HepG2 (cell line): ENCODE measurements at regions not wholly inside any gene's neighbourhood (a gene's known extent, or its start where the extent isn't known, plus 50 kb on each side); places are given as distances from the start of the nearest gene placed in this dataset.

Source experiments
- ATAC-seq: fragments of 200-7000 bp; cut with Tn5 transposase; 3 replicates; pipeline ENCODE4 v1.9.1; 2020; ENCODE audit warnings: mild to moderate bottlenecking, moderate library complexity
- BruUV-seq: library from RNA; stranded (reverse); fragments of 400-500 nt; replicated peaks from 2 replicates; lab custom pipeline; 2021; lab: Mats Ljungman, UMichigan
- CTCF ChIA-PET: fragments of 300-600 bp; formaldehyde crosslinking; extraction: SDS; loops from one replicate; lab custom pipeline; 2021; ENCODE audit warnings: low total read pairs, inconsistent platforms, low intra/inter-chr PET ratio; lab: Yijun Ruan, JAX
- POLR2A ChIA-PET: fragments of 350-600 bp; sonication (Branson Sonifier 250); formaldehyde crosslinking; loops from one replicate; lab custom pipeline; 2020; ENCODE audit warnings: antibody characterized with exemption, inconsistent platforms; lab: Yijun Ruan, JAX
- DNase-seq: peaks from one replicate; pipeline ENCODE4 v3.0.0-alpha.2; 2015; ENCODE audit warnings: low spot score
- FAIRE-seq: peaks from 3 replicates; lab custom pipeline; 2011; peaks lifted over from hg19 to GRCh38; lab: Jason Lieb, UNC
- H2AFZ ChIP-seq: one replicate; pipeline ENCODE4 v1.6.1; 2011; ENCODE audit warnings: low read length, inconsistent platforms
- H3K27ac ChIP-seq: fragments of 300-600 bp; 3 replicates; pipeline ENCODE4 v1.8.0; 2011; ENCODE audit warnings: mixed run types, mild to moderate bottlenecking, mixed read lengths, low read length, inconsistent platforms; ENCODE audit not compliant: insufficient read depth; ENCODE audit errors: extremely low read length
- H3K27me3 ChIP-seq, 2 experiments: fragments of 200-600 bp in 1 of 2; 2 replicates in 1 of 2; 3 replicates in 1 of 2; pipeline versions ENCODE4 v1.6.0 to v1.8.0; 2011; ENCODE audit warnings: low read length in 2 of 2, mild to moderate bottlenecking in 2 of 2, moderate library complexity in 2 of 2, inconsistent platforms in 1 of 2; ENCODE audit not compliant: insufficient read depth in 2 of 2, control insufficient read depth in 1 of 2
- H3K36me3 ChIP-seq, 2 experiments: fragments of 200-600 bp in 1 of 2; replicated peaks in 1 of 2; 2 replicates in 1 of 2; 3 replicates in 1 of 2; pipeline versions ENCODE4 v1.5.1 to v1.8.0; 2011; ENCODE audit warnings: low read length in 2 of 2, inconsistent platforms in 1 of 2; ENCODE audit not compliant: insufficient read depth in 2 of 2, control insufficient read depth in 1 of 2
- H3K4me1 ChIP-seq: 2 replicates; pipeline ENCODE4 v1.5.1; 2012; ENCODE audit warnings: low read length, inconsistent platforms; ENCODE audit not compliant: insufficient read depth
- H3K4me2 ChIP-seq: 2 replicates; pipeline ENCODE4 v1.6.0; 2011; ENCODE audit warnings: low read depth, low read length, inconsistent platforms
- H3K4me3 ChIP-seq, 3 experiments: fragments of 200-600 bp in 1 of 3; sonication (generic), shearing (Covaris generic) in 1 of 3; replicated peaks in 1 of 3; 2 replicates each; pipeline ENCODE4 v1.5.1; 2011 to 2016; ENCODE audit warnings: low read length in 3 of 3, inconsistent platforms in 2 of 3, low read depth in 2 of 3, mild to moderate bottlenecking in 2 of 3, control low read depth in 1 of 3, mixed read lengths in 1 of 3; ENCODE audit not compliant: insufficient read depth in 1 of 3
- H3K79me2 ChIP-seq: one replicate; pipeline ENCODE4 v1.6.1; 2011; ENCODE audit warnings: low read length, inconsistent platforms; ENCODE audit not compliant: insufficient read depth
- H3K9ac ChIP-seq: 2 replicates; pipeline ENCODE4 v1.6.0; 2011; ENCODE audit warnings: mild to moderate bottlenecking, low read depth, low read length, inconsistent platforms; ENCODE audit not compliant: insufficient read depth
- H3K9me3 ChIP-seq: 2 replicates; pipeline ENCODE4 v1.5.1; 2012; ENCODE audit warnings: mild to moderate bottlenecking, low read length
- H4K20me1 ChIP-seq: 2 replicates; pipeline ENCODE4 v1.6.0; 2011; ENCODE audit warnings: inconsistent platforms, mild to moderate bottlenecking, low read length, moderate library complexity; ENCODE audit not compliant: insufficient read depth
- ATF2 ChIP-seq: sonication (generic); formaldehyde crosslinking; IDR thresholded peaks from 2 replicates; pipeline ENCODE4 v1.4.0; 2020; ENCODE audit warnings: missing genetic modification reagents
- CBX1 ChIP-seq: IDR thresholded peaks from one replicate; pipeline ENCODE4 v1.6.1; 2016; ENCODE audit warnings: antibody characterized with exemption, low read depth
- HNRNPK ChIP-seq: fragments of 200-400 bp; formaldehyde crosslinking; IDR thresholded peaks from 2 replicates; pipeline ENCODE4 v1.6.1; 2018; ENCODE audit warnings: low read length, low read depth, moderate library complexity, mild to moderate bottlenecking; ENCODE audit not compliant: poor library complexity, severe bottlenecking
- HOXA7 ChIP-seq: sonication (generic); formaldehyde crosslinking; IDR thresholded peaks from 2 replicates; pipeline ENCODE4 v1.8.1; 2022; ENCODE audit warnings: mild to moderate bottlenecking, missing genetic modification reagents, moderate library complexity
- NFKB2 ChIP-seq: sonication (generic); formaldehyde crosslinking; IDR thresholded peaks from 2 replicates; pipeline ENCODE4 v1.4.0; 2020; ENCODE audit warnings: missing genetic modification reagents, borderline replicate concordance
- SIX1 ChIP-seq: sonication (generic); formaldehyde crosslinking; IDR thresholded peaks from 2 replicates; pipeline ENCODE4 v1.4.0; 2020; ENCODE audit warnings: missing genetic modification reagents, borderline replicate concordance
- ZBTB7A ChIP-seq: sonication (generic); formaldehyde crosslinking; IDR thresholded peaks from 2 replicates; pipeline ENCODE4 v1.8.0; 2022; ENCODE audit warnings: mild to moderate bottlenecking, missing genetic modification reagents
- ZNF543 ChIP-seq: sonication (generic); formaldehyde crosslinking; IDR thresholded peaks from 2 replicates; pipeline ENCODE4 v1.4.0; 2020; ENCODE audit warnings: mild to moderate bottlenecking, missing genetic modification reagents
- ZSCAN5A ChIP-seq: sonication (generic); formaldehyde crosslinking; IDR thresholded peaks from 2 replicates; pipeline ENCODE4 v1.8.0; 2022; ENCODE audit warnings: mild to moderate bottlenecking, missing genetic modification reagents, borderline replicate concordance
- WGBS: methylation state at CpG from one replicate; pipeline ENCODE4 v1.1.6; 2017; ENCODE audit warnings: low lambda C conversion rate; 5-methylcytosine and 5-hydroxymethylcytosine counted together
- in situ Hi-C: cut with HindIII; loops from 2 replicates; pipeline ENCODE4 v1.10.0; 2017; ENCODE audit warnings: low pct_unique_long_range_greater_than_20kb; ENCODE audit not compliant: extremely low pct_ligation_motif_present
- intact Hi-C: fragments of 100-400 bp; cut with micrococcal nuclease; formaldehyde crosslinking; loops from one replicate; pipeline ENCODE4 v1.10.0; 2022; ENCODE audit not compliant: unreplicated experiment

GRCh38 chr17:31597646-31598398, 206.3 kb downstream of the RAB11FIP4 start:
- H3K4me1 ChIP-seq: peaks cover 56% of the 10 kb centered on the region

More at GRCh38 chr17:31597646-31598398, 206.3 kb downstream of the RAB11FIP4 start:
- H3K36me3 ChIP-seq: no peaks in the 10 kb centered on the region
- POLR2A ChIA-PET: no interaction called here
- H3K79me2 ChIP-seq: no peaks in the 10 kb centered on the region
- in situ Hi-C loops (no loop called here), intact Hi-C loops (no loop called here)
- H3K27ac ChIP-seq: no peak overlapping the region
- FAIRE-seq (no peak), ATAC-seq (no peak), DNase-seq (no peak)
- CTCF ChIA-PET: no interaction called here
- H2AFZ ChIP-seq: no peak overlapping the region
- WGBS: 80% methylated on average over 3 of the region's 10 CpGs
- BruUV-seq: no TSS peak
- no peak overlapping the region for H3K9ac ChIP-seq
- H3K9me3 ChIP-seq: no peaks in the 10 kb centered on the region
- TF ChIP-seq ZSCAN5A (CRISPR knock-in tag) (no peak), HOXA7 (CRISPR knock-in tag) (no peak), HNRNPK (no peak), SIX1 (CRISPR knock-in tag) (no peak), NFKB2 (CRISPR knock-in tag) (no peak), ZNF543 (CRISPR knock-in tag) (no peak), ZBTB7A (CRISPR knock-in tag) (no peak), ATF2 (no peak), CBX1 (no peak)
- no peaks in the 10 kb centered on the region; a peak in 1 of 5 replicates for H3K27me3 ChIP-seq
- no peaks in the 10 kb centered on the region for H4K20me1 ChIP-seq
- no peak overlapping the region for H3K4me3 ChIP-seq
- no peak overlapping the region for H3K4me2 ChIP-seq
